H1 (cell line): ENCODE measurements at regions not wholly inside any gene's neighbourhood (a gene's known extent, or its start where the extent isn't known, plus 50 kb on each side); places are given as distances from the start of the nearest gene placed in this dataset.

ENCODE experiments used
- CTCF ChIA-PET: fragments of 300-600 bp; sonication (Branson Sonifier 250); formaldehyde crosslinking; loops from one replicate; lab custom pipeline; 2021; ENCODE audit not compliant: partially characterized antibody; lab: Charles Lee
- POLR2A ChIA-PET: fragments of 300-600 bp; sonication (Branson Sonifier 250); formaldehyde crosslinking; loops from one replicate; lab custom pipeline; 2021; ENCODE audit warnings: inconsistent platforms; ENCODE audit not compliant: partially characterized antibody; lab: Charles Lee
- DNase-seq, 2 experiments: peaks; one replicate each; pipeline versions ENCODE4 v3.0.0 to v3.0.0-alpha.2; 2010 to 2022; ENCODE audit warnings: low spot score in 2 of 2, low read depth in 1 of 2, mixed read lengths in 1 of 2
- FAIRE-seq: peaks from 2 replicates; lab custom pipeline; 2011; peaks lifted over from hg19 to GRCh38; lab: Jason Lieb, UNC
- H2AFZ ChIP-seq: 2 replicates; pipeline ENCODE4 v1.8.1; 2012; ENCODE audit warnings: low read length, inconsistent platforms
- H2AK5ac ChIP-seq: 2 replicates; pipeline ENCODE4 v1.6.1; 2013; ENCODE audit warnings: low read depth, low read length
- H2BK120ac ChIP-seq: replicated peaks from 2 replicates; pipeline ENCODE3; 2013; ENCODE audit warnings: low read depth, low read length, inconsistent platforms
- H2BK12ac ChIP-seq: 2 replicates; pipeline ENCODE4 v1.6.1; 2013; ENCODE audit warnings: low read depth, low read length
- H2BK15ac ChIP-seq: 2 replicates; pipeline ENCODE4 v1.6.1; 2013; ENCODE audit warnings: low read length
- H2BK20ac ChIP-seq: 2 replicates; pipeline ENCODE4 v1.6.1; 2013; ENCODE audit warnings: low read length
- H2BK5ac ChIP-seq: 2 replicates; pipeline ENCODE4 v1.6.1; 2013; ENCODE audit warnings: low read depth, low read length
- H3K14ac ChIP-seq: 2 replicates; pipeline ENCODE4 v1.6.1; 2013; ENCODE audit warnings: inconsistent platforms; ENCODE audit not compliant: insufficient read length
- H3K18ac ChIP-seq: 2 replicates; pipeline ENCODE4 v1.6.1; 2013; ENCODE audit warnings: low read length; ENCODE audit errors: extremely low read depth
- H3K23ac ChIP-seq: 2 replicates; pipeline ENCODE4 v1.6.1; 2013; ENCODE audit warnings: inconsistent platforms; ENCODE audit not compliant: insufficient read length
- H3K23me2 ChIP-seq: 2 replicates; pipeline ENCODE4 v1.6.1; 2013; ENCODE audit warnings: low read depth, low read length
- H3K27ac ChIP-seq: 2 replicates; pipeline ENCODE4 v1.6.1; 2011; ENCODE audit warnings: low read depth, low read length, inconsistent platforms
- H3K27me3 ChIP-seq, 4 experiments: replicated peaks in 1 of 4; 1 replicate in 1 of 4; 2 replicates in 3 of 4; pipeline versions ENCODE4 v1.6.1 to v1.8.1; 2011 to 2013; ENCODE audit warnings: low read length in 3 of 4, mild to moderate bottlenecking in 3 of 4, inconsistent platforms in 2 of 4, mixed read lengths in 2 of 4, moderate library complexity in 1 of 4; ENCODE audit not compliant: control insufficient read depth in 3 of 4, insufficient read depth in 3 of 4; ENCODE audit errors: extremely low read depth in 1 of 4
- H3K36me3 ChIP-seq, 4 experiments: 2 replicates each; pipeline versions ENCODE4 v1.6.1 to v1.8.1; 2011 to 2013; ENCODE audit warnings: mild to moderate bottlenecking in 4 of 4, low read length in 3 of 4, moderate library complexity in 2 of 4, control low read depth in 1 of 4, inconsistent platforms in 1 of 4; ENCODE audit not compliant: insufficient read depth in 4 of 4, control insufficient read depth in 2 of 4
- H3K4ac ChIP-seq: replicated peaks from 2 replicates; pipeline ENCODE3; 2013; ENCODE audit warnings: low read length, low read depth, mixed read lengths, inconsistent platforms; ENCODE audit not compliant: insufficient read length
- H3K4me1 ChIP-seq, 4 experiments: replicated peaks in 1 of 4; 1 replicate in 1 of 4; 2 replicates in 3 of 4; pipeline versions ENCODE4 v1.6.1 to v1.8.1; 2011 to 2013; ENCODE audit warnings: low read length in 3 of 4, inconsistent platforms in 2 of 4, mixed read lengths in 1 of 4; ENCODE audit not compliant: insufficient read depth in 4 of 4, control insufficient read depth in 3 of 4
- H3K4me2 ChIP-seq, 2 experiments: 2 replicates each; pipeline versions ENCODE4 v1.6.1 to v1.8.1; 2011 to 2013; ENCODE audit warnings: low read depth in 2 of 2, low read length in 2 of 2, control low read depth in 1 of 2, inconsistent platforms in 1 of 2, mild to moderate bottlenecking in 1 of 2; ENCODE audit not compliant: insufficient read depth in 1 of 2
- H3K4me3 ChIP-seq, 4 experiments: fragments of 200-600, 300-600 bp in 1 of 4; sonication (generic), shearing (Covaris generic), sonication (Bioruptor Twin) in 1 of 4; 2 replicates each; pipeline versions ENCODE4 v1.5.1 to v1.8.1; 2011 to 2016; ENCODE audit warnings: low read length in 4 of 4, low read depth in 3 of 4, control low read depth in 2 of 4, inconsistent platforms in 2 of 4, mild to moderate bottlenecking in 2 of 4, mixed read lengths in 1 of 4, moderate library complexity in 1 of 4; ENCODE audit not compliant: insufficient read depth in 2 of 4; ENCODE audit errors: extremely low read depth in 1 of 4
- H3K56ac ChIP-seq: replicated peaks from 2 replicates; pipeline ENCODE3; 2013; ENCODE audit warnings: low read depth, mild to moderate bottlenecking, mixed read lengths, low read length, inconsistent platforms; ENCODE audit not compliant: insufficient read length
- H3K79me1 ChIP-seq: 2 replicates; pipeline ENCODE4 v1.6.1; 2013; ENCODE audit warnings: low read depth, low read length, control low read depth
- H3K79me2 ChIP-seq, 2 experiments: 2 replicates each; pipeline versions ENCODE4 v1.6.1 to v1.8.1; 2012 to 2013; ENCODE audit warnings: low read length in 2 of 2, mild to moderate bottlenecking in 2 of 2, inconsistent platforms in 1 of 2; ENCODE audit not compliant: insufficient read depth in 2 of 2, control insufficient read depth in 1 of 2
- H3K9ac ChIP-seq, 4 experiments: replicated peaks in 1 of 4; 1 replicate in 1 of 4; 2 replicates in 3 of 4; pipeline versions ENCODE4 v1.6.1 to v1.8.1; 2011 to 2013; ENCODE audit warnings: low read depth in 3 of 4, low read length in 3 of 4, control low read depth in 2 of 4, mild to moderate bottlenecking in 2 of 4, moderate library complexity in 2 of 4, inconsistent platforms in 1 of 4; ENCODE audit errors: extremely low read depth in 1 of 4
- H3K9me3 ChIP-seq, 2 experiments: 2 replicates each; pipeline versions ENCODE4 v1.6.1 to v1.8.1; 2012 to 2013; ENCODE audit warnings: mild to moderate bottlenecking in 2 of 2, moderate library complexity in 2 of 2, control low read depth in 1 of 2, inconsistent platforms in 1 of 2, low read depth in 1 of 2, low read length in 1 of 2, mixed read lengths in 1 of 2; ENCODE audit not compliant: insufficient read depth in 2 of 2
- H4K20me1 ChIP-seq, 2 experiments: replicated peaks in 1 of 2; 2 replicates each; pipeline versions ENCODE3 to v1.8.1; 2011 to 2013; ENCODE audit warnings: inconsistent platforms in 2 of 2, low read length in 2 of 2, mild to moderate bottlenecking in 1 of 2; ENCODE audit not compliant: insufficient read depth in 2 of 2, control insufficient read depth in 1 of 2
- H4K5ac ChIP-seq: 2 replicates; pipeline ENCODE4 v1.6.1; 2013; ENCODE audit warnings: low read length, low read depth, mixed read lengths, inconsistent platforms; ENCODE audit not compliant: insufficient read length
- H4K8ac ChIP-seq: 2 replicates; pipeline ENCODE4 v1.8.0; 2013; ENCODE audit warnings: mild to moderate bottlenecking, moderate library complexity, low read length, inconsistent platforms; ENCODE audit not compliant: insufficient read depth; ENCODE audit errors: extremely low read depth
- H4K91ac ChIP-seq: replicated peaks from 2 replicates; pipeline ENCODE3; 2013; ENCODE audit warnings: low read length, mixed read lengths, inconsistent platforms; ENCODE audit not compliant: insufficient read length
- BRCA1 ChIP-seq: IDR thresholded peaks from 2 replicates; pipeline ENCODE4 v1.6.1; 2012; ENCODE audit warnings: low read depth, low read length, improper control_type of control experiment
- E2F6 ChIP-seq: IDR thresholded peaks from 2 replicates; pipeline ENCODE4 v1.6.1; 2012; ENCODE audit warnings: inconsistent platforms
- JUN ChIP-seq: IDR thresholded peaks from 2 replicates; pipeline ENCODE4 v1.6.1; 2011; ENCODE audit warnings: low read depth, mild to moderate bottlenecking, improper control_type of control experiment, low read length
- NRF1 ChIP-seq: IDR thresholded peaks from 2 replicates; pipeline ENCODE4 v1.6.1; 2011; ENCODE audit warnings: mild to moderate bottlenecking, low read depth, low read length, improper control_type of control experiment
- RFX5 ChIP-seq: IDR thresholded peaks from 2 replicates; pipeline ENCODE4 v1.6.1; 2011; ENCODE audit warnings: low read depth, low read length, improper control_type of control experiment, borderline replicate concordance
- SUZ12 ChIP-seq: fragments of 200-600 bp; sonication (generic); IDR thresholded peaks from 2 replicates; pipeline ENCODE4 v1.6.1; 2012; ENCODE audit warnings: mild to moderate bottlenecking, inconsistent platforms, low read length, moderate library complexity, mixed read lengths
- WGBS, 2 experiments: shearing (Covaris generic) in 1 of 2; methylation state at CpG; one replicate each; pipeline versions ENCODE4 v1.1.6 to v1.1.7; 2013 to 2015; ENCODE audit warnings: low lambda C conversion rate in 2 of 2, mixed read lengths in 2 of 2, inconsistent platforms in 1 of 2, low coverage in 1 of 2, missing lambda C conversion rate in 1 of 2; ENCODE audit not compliant: insufficient replicate concordance in 2 of 2, insufficient coverage in 1 of 2, insufficient read length in 1 of 2; ENCODE audit errors: extremely low coverage in 1 of 2, missing lambda C conversion rate in 1 of 2; 5-methylcytosine and 5-hydroxymethylcytosine counted together

GRCh38 chr13:50136226-50136625 is 121.0 kb downstream of the KCNRG start:
- H4K8ac ChIP-seq: no peak overlapping the region
- no peak overlapping the region for H3K14ac ChIP-seq
- DNase-seq (no peak), FAIRE-seq (no peak)
- no peak overlapping the region for H2BK5ac ChIP-seq
- POLR2A ChIA-PET: interaction anchor here (1.5 kb wide), 1 partner anchor 12 kb away, joined by 3 read pairs; no protein-coding TSS in a partner anchor
- H3K4me2 ChIP-seq: no peak overlapping the region
- no peak overlapping the region for H4K5ac ChIP-seq
- no peak overlapping the region for H2AFZ ChIP-seq
- peaks cover 7% of the 10 kb centered on the region; the same call in 1 of the 2 replicates for H3K23me2 ChIP-seq
- no peak overlapping the region for H3K23ac ChIP-seq
- no peak overlapping the region for H3K18ac ChIP-seq
- H3K4me3 ChIP-seq: no peak overlapping the region
- H3K4me1 ChIP-seq: peaks cover 0 to 15% (median 5%) of the 10 kb centered on the region in 4 experiments
- no peak overlapping the region for H2BK12ac ChIP-seq
- H4K91ac ChIP-seq: no peak overlapping the region
- H3K79me1 ChIP-seq: no peaks in the 10 kb centered on the region
- H3K27ac ChIP-seq: no peak overlapping the region
- no peak overlapping the region for H3K4ac ChIP-seq
- H3K36me3 ChIP-seq: no peaks in the 10 kb centered on the region; a peak in 1 of 8 replicates
- peaks cover 0 to 9% of the 10 kb centered on the region in 2 experiments for H4K20me1 ChIP-seq
- H3K9me3 ChIP-seq: no peaks in the 10 kb centered on the region
- peaks cover 31 to 45% (median 37%) of the 10 kb centered on the region in 4 experiments for H3K27me3 ChIP-seq
- no peak overlapping the region for H2BK15ac ChIP-seq
- TF ChIP-seq NRF1 (no peak), BRCA1 (no peak), E2F6 (no peak), SUZ12 (no peak), RFX5 (no peak), JUN (no peak)
- CTCF ChIA-PET: interaction anchor here (1.2 to 1.9 kb wide), 2 partner anchors 9 to 211 kb away, joined by 3 to 4 read pairs; no protein-coding TSS in a partner anchor
- H2BK120ac ChIP-seq: no peak overlapping the region
- no peak overlapping the region for H3K9ac ChIP-seq
- no peak overlapping the region for H2AK5ac ChIP-seq
- H3K79me2 ChIP-seq: no peaks in the 10 kb centered on the region
- no peak overlapping the region for H2BK20ac ChIP-seq
- no peak overlapping the region for H3K56ac ChIP-seq
- WGBS, 2 experiments: 88% methylated on average over 3 of the region's 3 CpGs; no CpG with 5 or more reads in 1 of the 2 experiments
